CD4-positive, alpha-beta T cell treated with Interleukin-15 for 4 hours (primary cell): ENCODE measurements at regions not wholly inside any gene's neighbourhood (a gene's known extent, or its start where the extent isn't known, plus 50 kb on each side); places are given as distances from the start of the nearest gene placed in this dataset.

ENCODE experiments used
- DNase-seq: peaks from one replicate; pipeline ENCODE4 v3.0.0-alpha.2; 2020; ENCODE audit warnings: low spot score

DNA sequence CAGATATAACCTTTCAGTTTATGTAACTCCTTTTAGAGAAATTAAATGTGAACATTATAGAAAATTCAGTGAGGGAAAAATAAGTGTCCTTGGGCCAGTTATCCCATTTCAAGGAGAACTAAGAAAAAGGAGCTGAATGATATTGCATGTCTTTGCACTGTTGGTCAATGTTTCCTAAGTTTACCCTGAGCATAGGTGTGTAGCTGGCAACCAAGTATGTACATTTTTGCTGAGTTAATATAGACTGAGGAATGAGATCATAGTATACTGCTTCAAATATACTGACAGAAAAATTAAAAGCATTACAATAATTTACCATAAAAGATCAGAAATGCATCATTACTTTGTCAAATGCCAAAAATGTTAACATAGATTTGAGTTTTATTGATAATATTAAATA lies 2128.7 kb upstream of the C9orf72 start:
- no peak for DNase-seq

DNA sequence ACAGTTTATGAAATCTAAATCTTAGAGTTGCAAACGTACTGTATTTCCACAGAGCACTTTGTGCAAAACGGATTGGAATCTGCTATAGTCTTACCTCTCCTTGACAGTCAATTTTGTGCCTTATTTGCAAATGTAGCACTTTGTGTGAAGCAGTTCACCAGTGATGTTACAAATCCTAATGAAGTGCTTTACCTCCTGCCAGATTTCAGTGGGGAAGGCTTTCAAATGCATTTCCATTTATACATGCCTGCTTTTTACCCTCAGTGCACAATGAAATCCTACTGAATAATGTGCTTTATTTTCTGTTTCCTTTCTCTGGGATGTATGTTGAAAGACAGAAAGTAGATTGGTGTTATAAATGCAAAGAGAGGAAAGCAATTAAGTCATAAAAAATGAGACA lies 2141.6 kb upstream of the C9orf72 start:
- no peak for DNase-seq

- DNase-seq: no peak
These were observed 2144.3 kb upstream of the C9orf72 start for GRCh38 chr9:29717631-29718030.

- no peak for DNase-seq
These were observed 2156.9 kb upstream of the C9orf72 start for GRCh38 chr9:29730163-29730562.

DNA sequence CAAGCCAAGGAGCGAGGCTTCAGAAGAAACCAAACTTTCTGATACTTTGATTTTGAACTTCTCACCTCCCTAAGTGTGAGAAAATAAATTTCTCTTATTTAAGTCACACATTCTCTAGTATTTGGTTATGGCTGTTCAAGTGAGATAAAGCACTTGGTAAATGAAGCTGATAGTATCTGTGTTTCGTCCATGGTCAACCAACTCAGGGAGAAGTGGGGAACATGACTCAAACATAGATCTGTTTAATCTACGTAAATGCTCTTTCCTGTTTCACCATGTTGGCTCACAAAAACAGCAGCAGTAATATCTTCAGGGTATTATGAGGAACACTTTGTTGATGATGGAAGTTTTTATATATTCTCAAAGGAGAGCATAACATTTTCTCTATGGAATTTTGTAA lies 2167.2 kb upstream of the C9orf72 start:
- no peak for DNase-seq

GRCh38 chr9:29741169-29741568 lies 2167.9 kb upstream of the C9orf72 start:
- DNase-seq: no peak

DNA sequence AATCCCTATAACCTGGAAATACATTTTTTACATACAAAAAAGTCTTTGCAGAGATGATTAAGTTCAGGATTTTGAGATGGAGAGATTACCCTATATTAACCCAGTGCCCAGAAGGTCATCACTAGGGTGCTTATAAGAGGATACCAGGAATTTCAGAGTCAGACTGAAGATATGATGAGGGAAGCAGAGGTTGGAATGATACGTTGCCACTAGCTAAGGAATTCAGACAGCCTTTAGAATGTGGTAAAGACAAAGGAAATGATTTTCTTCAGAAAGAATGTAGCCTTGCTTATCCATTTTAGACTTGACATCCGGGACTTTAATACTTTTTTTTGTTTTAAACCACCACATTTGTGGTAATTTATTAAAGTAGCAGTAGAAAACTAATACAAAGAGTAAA lies 2176.8 kb upstream of the C9orf72 start:
- no peak for DNase-seq

- DNase-seq: no peak
These were observed 2177.9 kb upstream of the C9orf72 start for GRCh38 chr9:29751226-29751625.

GRCh38 chr9:29753638-29754037 lies 2180.4 kb upstream of the C9orf72 start:
- no peak for DNase-seq

DNA sequence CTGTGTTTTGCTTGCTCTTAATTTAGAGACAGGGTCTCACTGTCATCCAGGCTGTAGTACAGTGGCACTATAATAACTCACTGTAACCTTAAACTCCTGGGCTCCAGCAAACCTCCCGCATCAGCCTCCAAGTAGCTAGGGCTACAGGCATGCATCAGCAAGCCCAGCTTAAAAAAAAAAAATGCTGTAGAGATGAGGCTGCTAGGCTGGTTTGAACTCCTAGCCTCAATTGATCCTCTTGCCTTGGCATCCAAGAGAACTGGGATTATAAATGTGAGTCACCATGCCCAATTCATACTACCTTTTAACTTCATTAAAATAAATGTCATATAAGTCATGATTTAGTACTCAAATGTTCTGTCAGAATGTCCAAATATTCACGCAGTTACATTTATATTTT lies 2195.7 kb upstream of the C9orf72 start:
- no peak for DNase-seq

GRCh38 chr9:29773676-29774075 lies 2200.4 kb upstream of the C9orf72 start:
- no peak for DNase-seq

- DNase-seq: no peak
These were observed 2202.2 kb upstream of the C9orf72 start for GRCh38 chr9:29775491-29775890.

DNA sequence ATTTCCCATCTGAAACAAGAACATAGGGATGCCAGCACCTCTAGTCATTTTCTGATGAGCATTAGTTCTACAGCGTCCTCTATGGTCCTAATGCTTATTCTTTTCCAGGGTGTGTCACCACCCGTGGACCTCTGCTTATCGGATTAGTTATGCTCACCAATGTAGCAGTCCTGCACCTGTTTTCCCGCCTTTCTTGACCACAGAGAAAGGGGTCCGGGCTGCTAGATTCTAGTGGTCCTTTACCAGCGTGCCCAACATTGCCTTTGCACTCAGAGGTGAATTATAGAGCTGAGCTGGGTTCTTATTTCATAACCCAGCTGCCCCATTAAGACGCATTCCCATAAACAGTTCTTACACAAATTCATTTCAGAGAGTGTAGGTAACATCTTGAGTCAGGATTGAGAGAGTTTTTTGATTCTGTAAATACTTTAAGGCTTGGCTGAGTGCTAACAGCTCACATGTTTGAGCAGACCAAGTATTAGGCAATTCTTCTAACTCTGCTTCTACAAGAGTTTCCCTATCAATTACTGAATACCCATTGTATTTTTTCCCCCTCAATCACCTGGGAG lies 2205.1 kb upstream of the C9orf72 start:
- no peak for DNase-seq

GRCh38 chr9:29793970-29794369 lies 2220.7 kb upstream of the C9orf72 start:
- no peak for DNase-seq

- no peak for DNase-seq
These were observed 2223.1 kb upstream of the C9orf72 start for GRCh38 chr9:29796291-29796952.

- no peak for DNase-seq
These were observed 2225.3 kb upstream of the C9orf72 start for GRCh38 chr9:29798599-29798998.

DNA sequence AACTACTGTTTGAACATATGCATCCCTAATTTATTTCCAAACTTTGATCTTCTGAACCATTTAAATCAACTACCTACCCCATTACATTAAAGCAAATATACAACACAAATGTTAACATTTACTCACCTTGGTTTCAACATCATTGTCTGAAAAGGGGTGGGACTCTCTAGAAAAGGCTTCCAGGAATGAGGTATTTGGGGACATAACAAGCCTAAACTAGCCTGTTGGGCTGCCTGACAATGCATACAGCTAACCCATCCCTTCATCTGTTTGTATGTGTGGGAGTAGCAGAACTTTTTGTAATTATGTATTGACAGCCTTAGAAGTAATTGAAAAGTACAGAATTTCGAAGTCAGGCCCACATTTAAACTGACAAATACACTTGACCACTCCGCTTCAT lies 2225.9 kb upstream of the C9orf72 start:
- no peak for DNase-seq

DNA sequence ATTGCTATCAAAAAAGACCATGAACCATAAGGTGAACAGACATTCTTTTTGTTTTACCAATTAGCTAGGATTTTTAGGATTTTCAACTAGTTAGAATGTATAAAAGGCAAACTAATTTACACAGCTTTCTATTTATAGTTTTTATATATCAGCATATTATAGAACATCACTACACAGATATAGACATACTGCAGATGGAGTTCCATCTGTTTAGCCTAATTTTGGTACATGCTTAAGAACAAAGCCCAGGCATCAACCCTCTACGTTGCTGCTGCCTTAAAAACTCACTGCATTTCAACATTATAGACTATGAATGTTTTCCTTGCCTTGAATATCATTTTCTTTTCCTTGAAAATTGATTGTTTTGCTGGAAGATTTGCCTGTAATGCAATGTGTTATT lies 2227.5 kb upstream of the C9orf72 start:
- no peak for DNase-seq

DNA sequence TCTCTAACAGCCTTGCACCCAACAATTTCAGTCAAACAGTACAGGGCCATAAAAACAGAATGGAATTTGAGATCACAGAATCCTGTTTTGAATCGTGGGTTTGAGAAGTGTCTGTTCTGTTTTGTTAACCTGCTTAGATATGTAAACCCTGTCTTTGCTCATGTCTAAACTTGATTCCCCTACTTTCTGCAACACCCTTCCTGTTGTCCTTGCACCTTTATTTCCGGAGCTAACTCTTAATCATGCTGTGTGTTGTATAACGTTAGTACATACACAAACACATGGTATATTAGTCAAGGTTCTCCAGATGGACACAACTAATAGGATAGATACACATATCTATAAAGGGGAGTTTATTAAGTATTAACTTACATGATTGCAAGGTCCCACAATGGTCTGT lies 2229.2 kb upstream of the C9orf72 start:
- no peak for DNase-seq

- no peak for DNase-seq
These were observed 2233.8 kb upstream of the C9orf72 start for GRCh38 chr9:29806937-29807618.

GRCh38 chr9:29816954-29817703 lies 2243.8 kb upstream of the C9orf72 start:
- no peak for DNase-seq

DNA sequence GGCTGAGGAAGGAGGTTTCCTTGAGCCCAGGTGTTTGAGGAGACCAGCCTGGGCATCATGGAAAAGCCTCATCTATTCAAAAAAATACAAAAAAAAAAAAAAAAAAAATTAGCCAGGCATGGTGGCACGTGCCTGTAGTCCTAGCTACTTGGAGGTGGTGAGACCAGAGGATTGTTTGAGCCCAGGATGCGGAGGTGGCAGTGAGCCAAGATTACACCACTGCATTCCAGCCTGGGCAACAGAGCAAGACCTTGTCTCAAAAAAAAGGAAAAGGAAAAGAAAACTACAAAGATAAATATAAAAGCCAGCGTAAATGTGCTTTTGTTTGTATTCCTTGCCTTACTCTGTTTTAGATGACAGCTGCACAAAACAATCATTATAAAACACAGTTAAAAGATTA lies 2249.2 kb upstream of the C9orf72 start:
- no peak for DNase-seq

- no peak for DNase-seq
These were observed 2253.1 kb upstream of the C9orf72 start for GRCh38 chr9:29826421-29826820.
